ENCODE measurements at regions not wholly inside any gene's neighbourhood (a gene's known extent, or its start where the extent isn't known, plus 50 kb on each side); places are given as distances from the start of the nearest gene placed in this dataset.

DNA sequence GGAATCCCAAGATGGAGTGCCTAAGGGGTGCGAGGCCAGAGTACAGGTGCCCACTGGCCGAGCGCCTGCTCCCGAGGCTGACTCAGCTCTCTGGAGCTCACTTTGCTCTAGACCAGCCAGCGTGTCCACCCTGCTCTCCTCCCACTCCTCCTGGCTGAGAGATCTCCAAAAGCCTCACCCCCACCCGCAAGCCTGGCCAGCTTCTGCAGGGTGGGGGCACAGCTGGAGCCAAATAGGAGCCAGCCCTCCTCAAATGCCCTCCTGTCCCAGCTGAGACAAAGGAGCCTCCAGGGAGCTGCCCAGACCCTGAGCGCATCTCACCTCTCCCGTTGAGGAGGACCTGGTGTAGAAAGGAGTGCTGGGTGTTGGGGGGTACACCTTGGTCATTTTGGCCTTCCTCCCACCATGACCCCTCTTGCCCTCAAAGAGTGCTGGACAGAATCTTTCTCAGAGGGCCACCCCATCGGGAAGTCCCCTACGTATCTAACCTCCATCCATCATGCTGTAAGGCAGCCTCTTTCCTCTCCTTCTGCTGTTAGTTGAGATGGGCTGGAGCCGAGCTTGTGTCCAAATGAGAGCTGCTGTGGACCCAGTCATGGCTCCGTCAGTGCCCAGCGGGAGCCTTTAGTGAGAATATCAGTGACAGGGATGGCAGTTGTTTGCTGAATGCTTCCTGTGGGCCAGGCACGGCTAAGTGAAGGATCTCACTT, 123.9 kb upstream of the VSTM2B start:
- Histone ChIP-seq H3K27ac (ENCODE audit: low read length) (no peak overlapping the region), H3K9me3 (ENCODE audit: insufficient read depth, low read length) (no peaks in the 10 kb centered on the region), H3K36me3 (replicated peaks; ENCODE audit: low read depth, low read length) (no peaks in the 10 kb centered on the region), H4K20me1 (ENCODE audit: insufficient read depth, low read length) (no peaks in the 10 kb centered on the region), H3K4me3 (ENCODE audit: low read length) (no peak overlapping the region), H3K27me3 (ENCODE audit: low read depth, low read length) (peaks cover 5% of the 10 kb centered on the region; the same call in 1 of the 2 replicates), H3K4me1 (ENCODE audit: low read length) (no peaks in the 10 kb centered on the region), H3K79me2 (ENCODE audit: low read length) (no peaks in the 10 kb centered on the region), H2AFZ (ENCODE audit: low read depth, low read length) (no peak overlapping the region), H3K4me2 (ENCODE audit: low read length) (no peak overlapping the region), H3K9ac (ENCODE audit: low read length) (no peak overlapping the region)
- TF ChIP-seq CTCF (IDR thresholded peaks at IDR 0.05; ENCODE audit: low read depth, low read length) = no peak
- no peak for TF ChIP-seq EZH2phosphoT487 (IDR thresholded peaks at IDR 0.05; ENCODE audit: low read depth)

GRCh38 chr19:29402563-29402962, 123.2 kb upstream of the VSTM2B start:
- Histone ChIP-seq H3K4me3 (ENCODE audit: low read length) (no peak overlapping the region), H3K36me3 (replicated peaks; ENCODE audit: low read depth, low read length) (no peaks in the 10 kb centered on the region), H2AFZ (ENCODE audit: low read depth, low read length) (no peak overlapping the region), H3K4me2 (ENCODE audit: low read length) (no peak overlapping the region), H3K27ac (ENCODE audit: low read length) (no peak overlapping the region), H3K79me2 (ENCODE audit: low read length) (no peaks in the 10 kb centered on the region), H3K27me3 (ENCODE audit: low read depth, low read length) (no peaks in the 10 kb centered on the region; the same call in 1 of the 2 replicates), H3K9ac (ENCODE audit: low read length) (no peak overlapping the region), H3K4me1 (ENCODE audit: low read length) (no peaks in the 10 kb centered on the region), H4K20me1 (ENCODE audit: insufficient read depth, low read length) (no peaks in the 10 kb centered on the region), H3K9me3 (ENCODE audit: insufficient read depth, low read length) (no peaks in the 10 kb centered on the region)
- TF ChIP-seq EZH2phosphoT487 (IDR thresholded peaks at IDR 0.05; ENCODE audit: low read depth) (no peak), CTCF (IDR thresholded peaks at IDR 0.05; ENCODE audit: low read depth, low read length) (no peak)

DNA sequence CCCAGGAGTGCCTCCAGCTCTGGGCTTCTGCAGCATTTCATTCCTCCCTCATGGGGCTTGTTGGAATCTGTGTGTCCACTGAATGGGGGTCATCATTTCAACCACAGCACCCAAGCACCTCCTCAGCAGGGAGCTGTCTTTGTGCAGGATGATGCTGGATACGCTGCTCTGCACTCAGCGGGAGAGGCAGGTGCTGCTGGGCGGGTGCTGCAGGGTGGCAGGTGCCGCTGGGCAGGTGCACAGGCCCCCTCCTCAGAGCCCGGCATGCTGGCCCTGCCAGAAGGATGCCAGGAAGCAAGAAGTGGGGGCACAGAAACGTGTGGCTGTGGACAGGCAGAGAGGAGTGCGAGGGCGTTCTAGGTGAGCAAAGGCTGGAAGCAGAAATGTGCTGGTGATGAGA, 121.8 kb upstream of the VSTM2B start:
- Histone ChIP-seq H3K9ac (ENCODE audit: low read length) (no peak overlapping the region), H4K20me1 (ENCODE audit: insufficient read depth, low read length) (no peaks in the 10 kb centered on the region), H3K4me3 (ENCODE audit: low read length) (no peak overlapping the region), H3K79me2 (ENCODE audit: low read length) (no peaks in the 10 kb centered on the region), H3K27ac (ENCODE audit: low read length) (no peak overlapping the region), H3K4me1 (ENCODE audit: low read length) (no peaks in the 10 kb centered on the region), H3K36me3 (replicated peaks; ENCODE audit: low read depth, low read length) (no peaks in the 10 kb centered on the region), H2AFZ (ENCODE audit: low read depth, low read length) (no peak overlapping the region), H3K27me3 (ENCODE audit: low read depth, low read length) (no peaks in the 10 kb centered on the region), H3K4me2 (ENCODE audit: low read length) (no peak overlapping the region), H3K9me3 (ENCODE audit: insufficient read depth, low read length) (no peaks in the 10 kb centered on the region)
- no peak for TF ChIP-seq EZH2phosphoT487 (IDR thresholded peaks at IDR 0.05; ENCODE audit: low read depth)
- no peak for TF ChIP-seq CTCF (IDR thresholded peaks at IDR 0.05; ENCODE audit: low read depth, low read length)

DNA sequence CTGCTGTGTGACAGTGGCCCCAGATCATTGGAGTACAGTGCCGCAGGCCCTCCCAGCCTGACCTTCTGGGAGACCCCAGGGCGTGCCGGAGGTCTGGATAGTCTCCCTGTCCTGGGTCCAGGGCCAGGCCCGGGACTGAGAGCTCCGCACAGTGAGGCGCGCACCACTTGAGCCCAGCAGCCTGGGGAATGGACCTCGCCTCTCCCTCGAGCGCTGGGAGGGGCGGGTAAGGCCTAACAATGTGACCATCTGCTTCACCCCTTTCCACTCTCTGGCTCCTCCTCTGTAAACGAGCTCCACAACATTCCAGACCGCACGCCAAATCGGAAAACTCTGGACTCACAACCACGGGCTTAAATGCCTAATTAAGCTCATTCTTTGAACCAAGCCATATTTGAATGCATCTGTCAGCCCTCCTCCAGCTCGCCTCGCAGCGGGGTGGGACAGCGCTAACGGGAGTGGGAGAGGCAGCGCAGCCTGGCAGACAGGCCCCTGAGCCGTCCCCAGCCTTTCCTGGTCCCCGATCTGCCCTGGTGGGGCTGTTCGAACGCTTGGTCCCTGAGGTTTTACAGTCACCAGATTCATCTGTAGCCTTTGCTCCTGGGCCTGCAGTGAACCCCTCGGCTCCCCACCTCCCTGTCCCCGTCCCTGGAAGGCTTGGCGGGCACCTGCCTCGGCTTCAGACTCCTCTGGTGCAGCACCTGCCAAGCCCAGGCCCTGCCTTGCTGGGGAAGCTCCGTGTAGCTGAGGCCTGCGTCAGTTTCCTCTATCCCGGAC, 120.7 kb upstream of the VSTM2B start:
- no peak overlapping the region for H2AFZ ChIP-seq (ENCODE audit: low read depth, low read length)
- no peaks in the 10 kb centered on the region for H3K79me2 ChIP-seq (ENCODE audit: low read length)
- H3K27me3 ChIP-seq (ENCODE audit: low read depth, low read length) = no peaks in the 10 kb centered on the region; the same call in 1 of the 2 replicates
- H3K4me2 ChIP-seq (ENCODE audit: low read length) = no peak overlapping the region
- H3K9ac ChIP-seq (ENCODE audit: low read length) = no peak overlapping the region
- H4K20me1 ChIP-seq (ENCODE audit: insufficient read depth, low read length) = no peaks in the 10 kb centered on the region
- H3K36me3 ChIP-seq (replicated peaks; ENCODE audit: low read depth, low read length) = no peaks in the 10 kb centered on the region
- H3K4me3 ChIP-seq (ENCODE audit: low read length) = no peak overlapping the region
- H3K4me1 ChIP-seq (ENCODE audit: low read length) = no peaks in the 10 kb centered on the region
- H3K9me3 ChIP-seq (ENCODE audit: insufficient read depth, low read length) = no peaks in the 10 kb centered on the region
- H3K27ac ChIP-seq (ENCODE audit: low read length) = no peak overlapping the region
- TF ChIP-seq CTCF (IDR thresholded peaks at IDR 0.05; ENCODE audit: low read depth, low read length) = no peak
